ENCODE measurements at regions not wholly inside any gene's neighbourhood (a gene's known extent, or its start where the extent isn't known, plus 50 kb on each side); places are given as distances from the start of the nearest gene placed in this dataset.

GRCh38 chr10:128898916-128899195, 568.2 kb upstream of the MGMT start:
- H3K4me1 Mint-ChIP-seq (ENCODE audit: low read depth), result no peaks in the 10 kb centered on the region
- peaks cover 41% of the 10 kb centered on the region for H3K9me3 Mint-ChIP-seq

GRCh38 chr10:128900456-128900855, 566.6 kb upstream of the MGMT start:
- Mint-ChIP-seq H3K36me3 (ENCODE audit: low read depth) (no peaks in the 10 kb centered on the region; the same call in 1 of the 2 replicates), H3K27me3 (ENCODE audit: insufficient read depth) (no peaks in the 10 kb centered on the region), H3K27ac (no peak overlapping the region), H3K4me3 (no peak overlapping the region), H3K9me3 (peaks cover 30% of the 10 kb centered on the region), H3K4me1 (ENCODE audit: low read depth) (no peaks in the 10 kb centered on the region)
- DNase-seq, result no peak
- no peak for TF ChIP-seq CTCF (IDR thresholded peaks at IDR 0.05)

More at GRCh38 chr10:128898916-128899195, 568.2 kb upstream of the MGMT start:
- Mint-ChIP-seq H3K36me3 (ENCODE audit: low read depth) (no peaks in the 10 kb centered on the region; the same call in 1 of the 2 replicates), H3K27me3 (ENCODE audit: insufficient read depth) (no peaks in the 10 kb centered on the region), H3K4me3 (no peak overlapping the region), H3K27ac (no peak overlapping the region)
- TF ChIP-seq CTCF (IDR thresholded peaks at IDR 0.05), result no peak
- no peak for DNase-seq

GRCh38 chr10:128901236-128901635, 565.8 kb upstream of the MGMT start:
- H3K4me3 Mint-ChIP-seq, result no peak overlapping the region
- no peaks in the 10 kb centered on the region for H3K27me3 Mint-ChIP-seq (ENCODE audit: insufficient read depth)
- no peak overlapping the region for H3K27ac Mint-ChIP-seq
- no peaks in the 10 kb centered on the region for H3K4me1 Mint-ChIP-seq (ENCODE audit: low read depth)
- DNase-seq, result no peak
- no peak for TF ChIP-seq CTCF (IDR thresholded peaks at IDR 0.05)
- H3K36me3 Mint-ChIP-seq (ENCODE audit: low read depth), result no peaks in the 10 kb centered on the region; the same call in 1 of the 2 replicates
- peaks cover 27% of the 10 kb centered on the region for H3K9me3 Mint-ChIP-seq

- H3K4me1 Mint-ChIP-seq (ENCODE audit: low read depth), result no peaks in the 10 kb centered on the region
- H3K4me3 Mint-ChIP-seq, result no peak overlapping the region
- H3K27me3 Mint-ChIP-seq (ENCODE audit: insufficient read depth), result no peaks in the 10 kb centered on the region
- no peaks in the 10 kb centered on the region; the same call in 1 of the 2 replicates for H3K36me3 Mint-ChIP-seq (ENCODE audit: low read depth)
- no peak for TF ChIP-seq CTCF (IDR thresholded peaks at IDR 0.05)
- no peak for DNase-seq
- no peak overlapping the region for H3K27ac Mint-ChIP-seq
- peaks cover 22% of the 10 kb centered on the region for H3K9me3 Mint-ChIP-seq
These were observed 564.9 kb upstream of the MGMT start for GRCh38 chr10:128902031-128902710.

GRCh38 chr10:128907155-128907941, 559.7 kb upstream of the MGMT start:
- no peak for TF ChIP-seq CTCF (IDR thresholded peaks at IDR 0.05)
- no peak for DNase-seq
- no peak overlapping the region for H3K4me3 Mint-ChIP-seq
- H3K36me3 Mint-ChIP-seq (ENCODE audit: low read depth), result no peaks in the 10 kb centered on the region; the same call in 1 of the 2 replicates
- peaks cover 1% of the 10 kb centered on the region; the same call in 1 of the 2 replicates for H3K27me3 Mint-ChIP-seq (ENCODE audit: insufficient read depth)
- H3K9me3 Mint-ChIP-seq, result peaks cover 34% of the 10 kb centered on the region
- H3K4me1 Mint-ChIP-seq (ENCODE audit: low read depth), result no peaks in the 10 kb centered on the region
- H3K27ac Mint-ChIP-seq, result no peak overlapping the region

Measured in HFFc6 (cell line).